Retinal pigment epithelial cell (primary cell): ENCODE measurements at regions not wholly inside any gene's neighbourhood (a gene's known extent, or its start where the extent isn't known, plus 50 kb on each side); places are given as distances from the start of the nearest gene placed in this dataset.

Experiments used
- DNase-seq: peaks from one replicate; pipeline ENCODE4 v3.0.0-alpha.2; 2010; ENCODE audit warnings: low read depth
- H3K4me3 ChIP-seq: 2 replicates; pipeline ENCODE4 v1.5.1; 2011; ENCODE audit warnings: mild to moderate bottlenecking, low read length, control low read depth, moderate library complexity
- CTCF ChIP-seq: conservative IDR thresholded peaks from 2 replicates; pipeline ENCODE4 v1.5.1; 2011; ENCODE audit warnings: low read depth, low read length, control low read depth, inconsistent platforms

- no peak overlapping the region for H3K4me3 ChIP-seq
- no peak for DNase-seq
- TF ChIP-seq CTCF = no peak
Observed at GRCh38 chr5:67530609-67531255, 334.1 kb upstream of the CD180 start.

GRCh38 chr5:67528953-67529352 lies 332.4 kb upstream of the CD180 start:
- no peak for DNase-seq
- TF ChIP-seq CTCF = no peak
- H3K4me3 ChIP-seq = no peak overlapping the region

- DNase-seq = no peak
- no peak for TF ChIP-seq CTCF
- no peak overlapping the region for H3K4me3 ChIP-seq
Observed at GRCh38 chr5:67526793-67527192, 330.2 kb upstream of the CD180 start.

GRCh38 chr5:67520161-67520908 lies 323.7 kb upstream of the CD180 start:
- DNase-seq = no peak
- TF ChIP-seq CTCF = no peak
- no peak overlapping the region for H3K4me3 ChIP-seq

GRCh38 chr5:67518227-67518626 lies 321.6 kb upstream of the CD180 start:
- TF ChIP-seq CTCF = no peak
- DNase-seq = no peak
- H3K4me3 ChIP-seq = no peak overlapping the region

GRCh38 chr5:67516948-67517565 lies 320.5 kb upstream of the CD180 start:
- TF ChIP-seq CTCF = no peak
- DNase-seq = peak; percentile 98
- H3K4me3 ChIP-seq = no peak overlapping the region
